GM18511 (cell line): ENCODE measurements at regions not wholly inside any gene's neighbourhood (a gene's known extent, or its start where the extent isn't known, plus 50 kb on each side); places are given as distances from the start of the nearest gene placed in this dataset.

ENCODE experiments used
- ATAC-seq: cut with Tn5 transposase; IDR thresholded peaks from one replicate; pipeline ENCODE4 v1.9.1; 2021; ENCODE audit warnings: mild to moderate bottlenecking, moderate library complexity; ENCODE audit not compliant: unreplicated experiment

- no peak for ATAC-seq
Measured at GRCh38 chr5:1707467-1707866, 92.2 kb downstream of the MRPL36 start.

- no peak for ATAC-seq
Measured at GRCh38 chr5:1706428-1706827, 93.2 kb downstream of the MRPL36 start.

GRCh38 chr5:1706021-1706420, 93.6 kb downstream of the MRPL36 start:
- ATAC-seq = no peak

GRCh38 chr5:1704676-1705075, 95.0 kb downstream of the MRPL36 start:
- no peak for ATAC-seq

GRCh38 chr5:1704266-1704665, 95.4 kb downstream of the MRPL36 start:
- ATAC-seq = no peak

GRCh38 chr5:1703352-1704050, 96.1 kb downstream of the MRPL36 start:
- no peak for ATAC-seq

- no peak for ATAC-seq
Measured at GRCh38 chr5:1702318-1702717, 97.3 kb downstream of the MRPL36 start.

GRCh38 chr5:1701884-1702283, 97.8 kb downstream of the MRPL36 start:
- no peak for ATAC-seq

- no peak for ATAC-seq
Measured at GRCh38 chr5:1701216-1701864, 98.3 kb downstream of the MRPL36 start.

GRCh38 chr5:1699394-1699793, 100.2 kb downstream of the MRPL36 start:
- no peak for ATAC-seq

- ATAC-seq = no peak
Measured at GRCh38 chr5:1698589-1699316, 100.9 kb downstream of the MRPL36 start.

- ATAC-seq = no peak
Measured at GRCh38 chr5:1692381-1692780, 107.3 kb downstream of the MRPL36 start.

- ATAC-seq = no peak
Measured at GRCh38 chr5:1687301-1687970, 112.2 kb downstream of the MRPL36 start.

- ATAC-seq = no peak
Measured at GRCh38 chr5:1686016-1686802, 113.4 kb downstream of the MRPL36 start.

- ATAC-seq = no peak
Measured at GRCh38 chr5:1685066-1685465, 114.6 kb downstream of the MRPL36 start.

GRCh38 chr5:1681955-1682354, 117.7 kb downstream of the MRPL36 start:
- ATAC-seq = no peak

- ATAC-seq = no peak
Measured at GRCh38 chr5:1673042-1673677, 126.5 kb downstream of the MRPL36 start.

GRCh38 chr5:1672396-1672795, 127.2 kb downstream of the MRPL36 start:
- no peak for ATAC-seq

GRCh38 chr5:1671351-1671750, 128.3 kb downstream of the MRPL36 start:
- no peak for ATAC-seq

GRCh38 chr5:1670351-1670750, 129.3 kb downstream of the MRPL36 start:
- no peak for ATAC-seq
